NCI-H2227 (cell line): ENCODE measurements at regions not wholly inside any gene's neighbourhood (a gene's known extent, or its start where the extent isn't known, plus 50 kb on each side); places are given as distances from the start of the nearest gene placed in this dataset.
"Not testable (repeated sequence)": the region's sequence is repeated elsewhere in the genome, so short reads cannot be mapped to it uniquely, and the experiment has no call there.

Experiments used
- DNase-seq: peaks from one replicate; lab custom pipeline; 2025; ENCODE audit not compliant: unreplicated experiment; lab: John Stamatoyannopoulos, UW

DNA sequence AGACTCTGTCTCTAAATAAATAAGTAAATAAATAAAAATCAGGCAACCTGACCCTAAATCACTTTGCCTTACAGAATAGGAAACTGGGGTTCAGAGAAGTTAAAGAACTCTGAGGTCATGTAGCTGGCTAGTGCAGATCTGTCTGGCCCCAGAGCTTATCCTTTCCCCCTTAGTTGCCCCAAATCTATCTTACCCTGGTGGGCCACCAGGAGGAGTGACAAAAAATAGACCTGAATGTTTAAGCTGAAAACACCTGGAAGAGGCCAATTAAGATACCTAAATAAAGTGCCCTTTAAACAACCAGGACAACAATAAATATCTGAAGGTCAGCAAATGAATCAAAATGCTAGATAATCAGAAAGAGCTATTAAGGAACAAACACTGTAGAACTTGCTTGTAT, 59.7 kb downstream of the TEX35 start:
- DNase-seq: no peak

DNA sequence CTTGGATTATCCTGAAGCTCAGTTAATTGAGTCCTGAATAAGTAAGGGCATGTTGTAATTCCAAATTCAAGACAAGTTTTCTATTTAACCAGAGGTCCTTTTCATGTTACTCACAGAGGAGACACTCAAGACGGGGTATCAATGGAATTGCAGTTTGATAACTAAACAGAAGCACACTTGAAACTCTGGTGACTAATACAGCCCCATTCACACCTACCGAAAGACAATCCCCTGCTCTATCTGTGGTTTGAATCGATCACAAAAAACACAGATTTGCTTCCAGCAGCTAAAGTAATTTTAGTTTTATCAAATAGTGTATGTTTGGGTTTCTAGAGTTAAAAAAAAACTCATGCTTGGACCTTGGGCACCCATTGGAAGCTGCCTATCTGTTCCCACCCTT, 60.4 kb downstream of the TEX35 start:
- no peak for DNase-seq

- DNase-seq: no peak
These were observed 61.4 kb downstream of the TEX35 start for GRCh38 chr1:178574345-178574744.

DNA sequence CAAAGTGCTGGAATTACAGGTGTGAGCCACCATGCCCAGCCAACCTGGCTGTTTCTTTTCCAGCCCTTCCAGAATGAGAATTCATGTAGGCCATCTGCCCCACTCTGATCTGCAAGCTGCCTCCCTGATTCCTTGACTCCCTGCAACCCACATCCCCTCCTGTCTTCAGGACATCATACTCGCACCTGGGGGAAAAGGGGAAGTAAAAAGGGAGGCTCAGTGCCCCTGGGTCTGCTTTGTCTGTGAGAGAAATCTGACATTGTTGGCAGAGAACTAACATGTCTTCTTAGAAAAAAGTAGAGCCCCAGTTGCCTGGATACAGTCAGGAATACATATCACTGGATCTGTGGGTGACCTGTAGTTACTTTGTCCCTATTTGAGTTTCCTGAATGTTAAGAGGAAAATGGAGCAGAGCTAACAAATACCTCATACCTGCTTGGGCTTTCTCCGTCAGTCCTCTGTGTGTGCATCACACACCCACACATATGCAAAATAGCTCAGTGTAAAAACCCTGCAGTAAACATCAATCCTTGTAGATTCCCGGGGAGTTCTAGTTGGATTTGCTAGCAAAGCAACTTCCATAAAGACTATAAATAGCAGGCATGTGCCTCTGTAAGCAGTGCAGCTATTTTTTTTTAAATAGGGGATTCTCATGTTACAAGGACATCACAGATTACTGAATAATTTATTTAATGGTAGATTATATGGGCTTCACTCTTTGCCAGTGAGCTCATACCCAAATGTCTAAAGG, 62.9 kb downstream of the TEX35 start:
- DNase-seq: peak; percentile 14

- DNase-seq: no peak
These were observed 63.9 kb downstream of the TEX35 start for GRCh38 chr1:178576841-178577240.

GRCh38 chr1:178577882-178578281, 65.0 kb downstream of the TEX35 start:
- no peak for DNase-seq

DNA sequence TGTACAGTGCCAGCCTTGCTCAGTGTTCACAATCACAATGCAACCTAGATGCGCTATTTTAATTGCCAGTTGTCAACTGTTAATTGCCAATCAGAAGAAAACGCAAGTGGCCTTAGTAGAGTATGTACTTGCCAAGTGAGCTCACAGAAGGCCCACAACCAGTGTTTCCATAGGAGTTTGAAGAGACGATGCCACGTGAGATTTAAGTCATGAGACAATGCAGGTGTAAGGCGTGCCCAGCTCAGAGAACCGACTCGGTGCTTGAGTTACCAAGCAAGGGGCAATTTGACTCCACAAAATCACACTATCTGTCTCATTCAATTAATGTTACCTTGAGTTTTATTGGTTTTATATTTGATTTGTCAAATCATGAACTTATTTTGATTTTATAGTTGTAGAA, 65.6 kb downstream of the TEX35 start:
- DNase-seq: no peak

DNA sequence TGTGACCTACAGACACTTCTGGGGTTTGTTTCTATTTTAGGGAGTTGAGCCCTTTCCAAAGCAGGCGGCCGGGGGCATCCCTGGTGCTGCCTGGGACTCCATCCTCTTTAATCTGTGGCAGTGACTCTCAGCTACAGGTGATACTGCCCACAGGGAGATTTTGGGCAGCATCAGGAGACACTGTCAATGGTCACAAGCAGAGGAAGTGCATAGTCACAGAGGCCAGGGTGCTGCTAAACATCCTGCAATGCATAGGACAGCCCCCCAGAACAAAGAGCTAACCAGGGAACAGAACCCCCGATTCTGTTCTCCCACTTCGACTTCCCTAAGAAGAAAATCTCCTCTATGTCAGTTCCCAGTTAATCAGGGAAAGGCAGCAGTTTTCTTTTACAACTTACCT, 66.2 kb downstream of the TEX35 start:
- no peak for DNase-seq

- DNase-seq: peak; percentile 31
These were observed 66.7 kb downstream of the TEX35 start for GRCh38 chr1:178579562-178579961.

DNA sequence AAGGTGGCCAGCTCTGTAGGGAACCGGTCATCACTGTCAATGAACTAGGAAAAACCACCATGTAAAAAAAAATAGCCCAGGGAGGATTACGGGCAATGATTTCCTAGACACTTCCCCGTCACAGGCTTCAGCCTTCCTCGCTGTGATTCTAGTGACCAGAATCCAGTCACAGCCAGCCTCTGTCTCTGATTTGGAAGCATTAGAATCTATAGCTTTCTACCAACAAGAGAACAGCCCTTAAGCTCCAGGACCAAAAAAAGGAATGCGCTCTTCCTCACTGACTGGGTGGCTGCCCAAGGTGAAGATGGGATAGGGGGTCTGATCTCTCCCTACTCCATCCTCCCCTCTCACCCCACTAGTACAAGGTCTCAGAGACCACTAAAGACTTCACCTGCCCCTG, 67.2 kb downstream of the TEX35 start:
- no peak for DNase-seq

DNA sequence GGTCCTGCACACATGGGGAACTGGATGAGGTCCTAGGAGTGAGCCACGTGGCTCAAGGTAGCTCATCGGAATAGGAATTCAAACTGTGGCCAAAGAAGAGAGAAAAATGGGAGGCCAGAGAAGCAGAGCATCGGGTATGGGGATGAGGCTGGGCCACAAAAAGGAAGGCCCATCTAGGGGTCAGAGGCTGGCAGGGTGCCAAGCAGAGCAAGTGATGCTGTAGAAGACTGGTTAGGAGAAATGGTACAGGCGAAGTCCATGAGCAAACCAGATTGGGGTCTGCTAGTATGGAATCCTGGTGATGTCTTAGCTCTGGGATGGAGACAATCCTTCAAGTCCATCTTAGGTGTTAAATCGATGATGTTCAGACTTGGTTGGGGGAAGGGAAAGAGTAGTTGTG, 68.0 kb downstream of the TEX35 start:
- no peak for DNase-seq

DNA sequence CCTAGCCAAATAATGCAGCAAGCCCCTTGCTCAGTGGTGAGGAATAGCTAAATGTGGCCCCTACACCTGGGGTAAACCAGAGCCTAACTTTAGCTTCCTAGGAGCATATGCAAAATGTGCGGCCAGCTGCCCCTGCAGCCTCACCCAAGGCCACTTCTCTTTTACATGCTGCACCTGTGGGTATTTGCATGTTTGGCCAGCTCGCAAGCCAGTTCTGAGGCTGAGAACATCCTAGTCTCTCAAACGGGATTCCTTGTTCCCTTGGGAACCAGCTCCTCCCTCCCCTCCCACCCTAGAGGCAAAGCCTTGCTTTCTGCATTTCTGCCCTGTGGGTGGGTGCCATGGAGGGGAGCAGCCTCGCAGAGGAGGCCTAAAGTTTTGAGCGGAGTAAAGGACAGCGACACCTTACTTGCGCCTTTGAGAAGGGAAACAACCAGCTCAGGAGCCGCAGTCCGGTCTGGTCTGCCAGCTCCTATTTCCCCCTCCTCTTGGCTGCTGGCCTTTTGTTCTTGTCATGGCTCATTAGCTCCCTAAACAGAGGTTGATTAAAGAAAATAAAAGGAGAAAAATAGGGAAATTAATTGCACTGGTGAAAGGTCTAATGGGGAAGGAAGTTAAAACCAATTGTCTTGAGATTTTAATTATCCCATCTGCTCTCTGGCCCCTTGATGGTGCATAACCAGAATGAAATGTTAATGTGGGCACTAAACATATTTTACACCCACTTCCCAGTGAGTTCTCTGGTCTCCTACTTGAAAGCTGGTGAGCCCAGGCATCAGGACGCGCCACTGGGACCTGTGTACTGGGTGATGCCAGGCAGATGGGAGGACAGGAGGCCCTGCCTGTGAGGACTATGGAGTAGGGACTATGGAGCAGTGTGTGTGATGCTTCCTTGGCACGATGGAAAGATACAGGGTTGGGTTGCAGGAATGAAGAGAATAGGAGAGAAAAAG, 68.7 kb downstream of the TEX35 start:
- no peak for DNase-seq

DNA sequence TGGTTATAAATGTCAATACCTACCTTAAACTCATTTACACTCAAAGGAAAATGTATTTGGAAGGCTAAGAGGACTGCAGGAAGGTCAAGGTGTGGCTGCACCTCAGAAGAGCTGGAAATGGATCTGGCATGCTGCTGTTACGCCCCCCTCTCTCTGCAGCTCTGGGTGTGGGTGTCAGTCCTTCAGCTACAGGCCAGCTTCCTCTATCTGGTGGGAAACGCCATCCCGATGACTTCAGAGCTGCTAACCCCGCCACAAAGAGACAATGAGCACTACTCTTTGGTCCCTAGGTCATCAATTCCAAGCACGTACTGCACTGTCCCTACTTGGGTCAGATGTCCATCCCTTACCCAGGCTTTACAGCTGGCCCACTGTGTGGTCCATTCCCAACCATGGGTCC, 74.2 kb downstream of the TEX35 start:
- no peak for DNase-seq

DNA sequence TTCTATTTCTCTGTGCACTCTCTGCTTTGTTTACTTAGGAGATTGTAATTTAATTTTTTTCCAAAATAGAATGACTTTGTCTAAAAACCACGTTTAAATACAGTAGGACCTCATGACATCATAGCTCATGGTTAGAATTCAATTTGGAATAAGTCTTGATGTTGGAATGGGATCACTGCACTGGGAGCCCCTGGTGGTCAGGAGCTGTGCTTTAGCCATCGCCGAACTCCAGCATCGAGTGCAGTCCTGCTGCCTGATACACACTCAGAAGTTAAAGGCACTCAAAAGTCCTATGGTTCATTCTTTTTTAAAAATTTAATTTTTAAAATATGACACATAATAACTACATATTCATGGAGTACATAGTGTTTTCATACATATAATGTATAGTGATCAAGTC, 75.1 kb downstream of the TEX35 start:
- no peak for DNase-seq

DNA sequence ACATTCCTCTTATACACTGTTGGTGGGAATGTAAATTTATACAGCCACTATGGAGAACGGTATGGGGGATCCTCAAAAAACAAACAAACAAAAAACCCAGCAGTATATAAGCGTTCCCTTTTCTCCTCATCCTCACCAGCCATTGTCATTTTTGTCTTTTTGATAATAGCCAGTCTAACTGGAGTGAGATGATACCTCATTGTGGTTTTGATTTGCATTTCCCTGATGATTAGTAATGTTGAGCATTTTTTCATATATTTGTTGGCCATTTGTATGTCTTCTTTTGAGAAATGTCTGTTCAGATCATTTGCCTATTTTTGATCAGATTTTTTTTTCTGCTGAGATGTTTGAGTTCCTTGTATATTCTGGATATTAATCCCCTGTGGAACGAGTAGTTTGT, 76.1 kb downstream of the TEX35 start:
- DNase-seq: not testable (repeated sequence)

DNA sequence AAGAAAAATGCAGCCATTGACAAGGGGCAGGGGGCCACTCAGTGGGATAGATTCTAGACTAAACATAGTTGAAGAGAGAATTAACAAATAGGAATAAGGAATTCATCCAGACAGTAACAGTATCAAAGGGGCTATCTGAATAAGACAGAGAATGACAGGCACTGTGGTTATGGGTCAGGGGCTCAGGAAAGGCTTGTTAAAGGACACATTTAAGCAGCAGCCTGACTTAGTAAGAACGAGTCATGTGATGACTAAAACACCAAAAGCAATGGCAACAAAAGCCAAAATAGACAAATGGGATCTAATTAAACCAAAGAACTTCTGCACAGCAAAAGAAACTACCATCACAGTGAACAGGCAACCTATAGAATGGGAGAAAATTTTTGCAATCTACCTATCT, 78.9 kb downstream of the TEX35 start:
- DNase-seq: not testable (repeated sequence)

GRCh38 chr1:178593515-178593914, 80.6 kb downstream of the TEX35 start:
- DNase-seq: no peak

GRCh38 chr1:178594133-178594532, 81.2 kb downstream of the TEX35 start:
- no peak for DNase-seq

GRCh38 chr1:178595491-178595890, 82.6 kb downstream of the TEX35 start:
- no peak for DNase-seq

- DNase-seq: no peak
These were observed 86.2 kb downstream of the TEX35 start for GRCh38 chr1:178599087-178599486.

DNA sequence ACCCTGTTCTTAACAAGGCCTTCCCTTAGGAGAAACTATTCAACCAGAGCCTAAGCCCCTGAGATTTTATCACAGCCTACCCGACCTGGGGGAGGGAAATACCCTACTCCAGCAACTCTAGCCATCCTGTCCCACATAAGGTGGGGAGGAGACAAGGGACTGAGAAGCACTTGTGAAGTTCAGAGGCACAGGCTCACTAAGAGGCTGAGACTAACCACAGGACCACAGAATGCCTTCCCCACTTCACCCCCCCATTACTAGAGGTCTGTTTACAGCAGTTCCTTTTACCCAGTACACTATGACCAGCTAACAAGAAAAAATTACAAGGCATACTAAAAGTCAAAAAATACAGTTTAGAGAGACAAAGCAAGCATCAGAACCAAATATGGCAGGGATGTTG, 86.8 kb downstream of the TEX35 start:
- DNase-seq: no peak

DNA sequence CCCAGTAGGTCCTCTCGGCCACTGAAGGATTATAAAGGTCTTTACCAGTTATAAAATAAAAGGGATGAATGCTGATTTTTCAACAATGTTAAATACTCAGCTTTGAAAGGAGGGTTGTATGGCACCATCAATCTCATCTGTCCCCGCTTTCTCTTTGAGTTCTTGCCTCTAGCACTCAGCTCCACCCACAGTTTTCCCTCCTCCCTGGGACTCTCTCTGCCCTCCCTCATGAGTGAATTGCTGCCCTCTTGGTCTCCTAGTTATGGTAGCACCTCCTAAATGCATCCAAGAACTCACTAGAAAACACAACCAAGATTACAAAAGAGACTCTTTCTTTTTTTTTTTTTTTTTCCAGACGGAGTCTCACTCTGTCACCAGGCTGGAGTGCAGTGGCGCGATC, 91.0 kb downstream of the TEX35 start:
- DNase-seq: no peak
